NOMO-1 treated with dmso at 0.1 percent for 144 hours (cell line): ENCODE measurements at regions not wholly inside any gene's neighbourhood (a gene's known extent, or its start where the extent isn't known, plus 50 kb on each side); places are given as distances from the start of the nearest gene placed in this dataset.

ENCODE experiments used
- DNase-seq: peaks from one replicate; lab custom pipeline; 2025; ENCODE audit not compliant: unreplicated experiment; lab: John Stamatoyannopoulos, UW

GRCh38 chr2:107020392-107020791, 134.4 kb upstream of the ST6GAL2 start:
- DNase-seq, result no peak

GRCh38 chr2:107024269-107024668, 138.3 kb upstream of the ST6GAL2 start:
- DNase-seq, result no peak

- DNase-seq, result no peak
Observed at GRCh38 chr2:107025291-107025857, 139.4 kb upstream of the ST6GAL2 start.

- no peak for DNase-seq
Observed at GRCh38 chr2:107025869-107026380, 140.0 kb upstream of the ST6GAL2 start.

GRCh38 chr2:107027205-107027604, 141.2 kb upstream of the ST6GAL2 start:
- DNase-seq, result no peak

GRCh38 chr2:107027810-107028209, 141.8 kb upstream of the ST6GAL2 start:
- DNase-seq, result no peak

GRCh38 chr2:107028661-107029060, 142.7 kb upstream of the ST6GAL2 start:
- DNase-seq, result no peak

- DNase-seq, result no peak
Observed at GRCh38 chr2:107036293-107036692, 150.3 kb upstream of the ST6GAL2 start.

GRCh38 chr2:107062173-107062572, 176.2 kb upstream of the ST6GAL2 start:
- DNase-seq, result no peak

- DNase-seq, result no peak
Observed at GRCh38 chr2:107062599-107063220, 176.7 kb upstream of the ST6GAL2 start.

GRCh38 chr2:107063228-107063627, 177.3 kb upstream of the ST6GAL2 start:
- no peak for DNase-seq

- DNase-seq, result no peak
Observed at GRCh38 chr2:107064750-107065149, 178.8 kb upstream of the ST6GAL2 start.

- DNase-seq, result no peak
Observed at GRCh38 chr2:107068069-107068916, 182.3 kb upstream of the ST6GAL2 start.

- DNase-seq, result no peak
Observed at GRCh38 chr2:107069890-107070289, 183.9 kb upstream of the ST6GAL2 start.

- no peak for DNase-seq
Observed at GRCh38 chr2:107072150-107072940, 186.4 kb upstream of the ST6GAL2 start.

GRCh38 chr2:107078584-107078983, 192.6 kb upstream of the ST6GAL2 start:
- DNase-seq, result no peak

- DNase-seq, result no peak
Observed at GRCh38 chr2:107086497-107086896, 200.5 kb upstream of the ST6GAL2 start.

GRCh38 chr2:107088156-107088555, 202.2 kb upstream of the ST6GAL2 start:
- DNase-seq, result no peak

- no peak for DNase-seq
Observed at GRCh38 chr2:107091163-107091864, 205.3 kb upstream of the ST6GAL2 start.

GRCh38 chr2:107093426-107093957, 207.5 kb upstream of the ST6GAL2 start:
- DNase-seq, result no peak
